K562 (cell line): ENCODE measurements at regions not wholly inside any gene's neighbourhood (a gene's known extent, or its start where the extent isn't known, plus 50 kb on each side); places are given as distances from the start of the nearest gene placed in this dataset.
A peak's percentile ranks its signal among the peaks of the same experiment; 100 is the strongest.

ENCODE experiments used
- ATAC-seq: fragments of 200-7000 bp; cut with Tn5 transposase; 3 replicates; pipeline ENCODE4 v1.9.1; 2020; ENCODE audit warnings: moderate library complexity
- BruUV-seq: library from RNA; stranded (reverse); fragments of 400-500 nt; replicated peaks from 2 replicates; lab custom pipeline; 2021; lab: Mats Ljungman, UMichigan
- CTCF ChIA-PET: fragments of 300-600 bp; formaldehyde crosslinking; extraction: SDS; loops from one replicate; lab custom pipeline; 2021; ENCODE audit warnings: low intra/inter-chr PET ratio; lab: Yijun Ruan, JAX
- POLR2A ChIA-PET: fragments of 300-600, 350-650 bp; sonication (Branson Sonifier 250); formaldehyde crosslinking; extraction: SDS; loops from one replicate; lab custom pipeline; 2021; ENCODE audit warnings: antibody characterized with exemption, inconsistent platforms; lab: Yijun Ruan, JAX
- DNase-seq, 4 experiments: peaks; one replicate each; pipeline versions ENCODE4 v3.0.0 to v3.0.0-alpha.2; 2011 to 2018; ENCODE audit warnings: low spot score in 3 of 4, mixed read lengths in 3 of 4; ENCODE audit errors: extremely low read depth in 1 of 4
- FAIRE-seq: peaks from 2 replicates; lab custom pipeline; 2011; peaks lifted over from hg19 to GRCh38; lab: Jason Lieb, UNC
- H2AFZ ChIP-seq: 2 replicates; pipeline ENCODE4 v1.6.0; 2011; ENCODE audit warnings: low read depth, low read length, control low read depth, inconsistent platforms
- H3K27ac ChIP-seq: fragments of 200-600 bp; 3 replicates; pipeline ENCODE4 v1.8.0; 2011; ENCODE audit warnings: low read depth, mild to moderate bottlenecking, control low read depth, inconsistent platforms, low read length, moderate library complexity, mixed read lengths; ENCODE audit errors: extremely low read depth
- H3K27me3 ChIP-seq, 2 experiments: fragments of 300-600 bp in 1 of 2; 2 replicates in 1 of 2; 3 replicates in 1 of 2; pipeline versions ENCODE4 v1.6.0 to v1.8.0; 2011; ENCODE audit warnings: inconsistent platforms in 2 of 2, low read length in 2 of 2, mild to moderate bottlenecking in 1 of 2, mixed read lengths in 1 of 2, moderate library complexity in 1 of 2; ENCODE audit not compliant: control insufficient read depth in 2 of 2, insufficient read depth in 2 of 2
- H3K36me3 ChIP-seq: fragments of 300-600 bp; 3 replicates; pipeline ENCODE4 v1.8.0; 2011; ENCODE audit warnings: mild to moderate bottlenecking, low read length, inconsistent platforms; ENCODE audit not compliant: control insufficient read depth, insufficient read depth
- H3K4me1 ChIP-seq, 2 experiments: fragments of 200-600 bp in 1 of 2; replicated peaks in 1 of 2; 2 replicates in 1 of 2; 3 replicates in 1 of 2; pipeline versions ENCODE4 v1.5.1 to v1.8.0; 2011; ENCODE audit warnings: inconsistent platforms in 2 of 2, low read length in 2 of 2, mild to moderate bottlenecking in 1 of 2, mixed read lengths in 1 of 2, moderate library complexity in 1 of 2; ENCODE audit not compliant: control insufficient read depth in 2 of 2, insufficient read depth in 2 of 2
- H3K4me2 ChIP-seq: 2 replicates; pipeline ENCODE4 v1.6.1; 2011; ENCODE audit warnings: low read length, control low read depth, inconsistent platforms, mixed read lengths; ENCODE audit not compliant: insufficient read depth
- H3K4me3 ChIP-seq: fragments of 200-600 bp; sonication (generic), shearing (Covaris generic); 2 replicates; pipeline ENCODE4 v1.5.1; 2016; ENCODE audit warnings: control low read depth, inconsistent platforms
- H3K79me2 ChIP-seq: fragments of 200-600 bp; 3 replicates; pipeline ENCODE4 v1.8.0; 2011; ENCODE audit warnings: low read length, inconsistent platforms; ENCODE audit not compliant: control insufficient read depth, insufficient read depth
- H3K9ac ChIP-seq, 2 experiments: 2 replicates each; pipeline versions ENCODE4 v1.6.0 to v1.6.1; 2011; ENCODE audit warnings: low read depth in 2 of 2, low read length in 2 of 2, control low read depth in 1 of 2, inconsistent platforms in 1 of 2, mild to moderate bottlenecking in 1 of 2, mixed read lengths in 1 of 2; ENCODE audit not compliant: insufficient read depth in 1 of 2
- H3K9me1 ChIP-seq: one replicate; pipeline ENCODE4 v1.6.0; 2011; ENCODE audit warnings: inconsistent platforms, mild to moderate bottlenecking, low read length, moderate library complexity; ENCODE audit not compliant: control insufficient read depth, insufficient read depth
- H3K9me3 ChIP-seq: replicated peaks from 2 replicates; pipeline ENCODE4 v1.5.1; 2011; ENCODE audit warnings: low read depth, low read length, inconsistent platforms; ENCODE audit not compliant: control insufficient read depth, insufficient read depth
- H4K20me1 ChIP-seq: replicated peaks from 2 replicates; pipeline ENCODE4 v1.6.1; 2011; ENCODE audit warnings: low read length, inconsistent platforms, mixed read lengths; ENCODE audit not compliant: control insufficient read depth, insufficient read depth
- SOX6 ChIP-seq: fragments of 450-650 bp; IDR thresholded peaks from 2 replicates; pipeline ENCODE4 v1.6.1; 2014; ENCODE audit warnings: mild to moderate bottlenecking
- ZBTB11 ChIP-seq, 3 experiments: fragments of 200-800 bp in 1 of 3; fragments of 250-450 bp in 1 of 3; fragments of 450-650 bp in 1 of 3; sonication (Bioruptor Pico) in 1 of 3; sonication (Bioruptor generic) in 1 of 3; formaldehyde crosslinking in 1 of 3; IDR thresholded peaks; 2 replicates each; pipeline versions ENCODE4 v1.6.1 to v1.8.0; 2016 to 2022; ENCODE audit warnings: mild to moderate bottlenecking in 2 of 3, missing genetic modification characterization in 2 of 3, missing compliant biosample characterization in 1 of 3, moderate library complexity in 1 of 3
- WGBS: fragments of 100-300 bp; shearing (Covaris generic); methylation state at CpG from one replicate; pipeline ENCODE4 v1.1.6; 2016; ENCODE audit warnings: low coverage, mixed read lengths; ENCODE audit not compliant: insufficient coverage; ENCODE audit errors: missing lambda C conversion rate; 5-methylcytosine and 5-hydroxymethylcytosine counted together
- in situ Hi-C: fragments of 300-500 bp; cut with MboI; formaldehyde crosslinking; loops from 4 replicates; pipeline ENCODE4 v1.15.0; 2018; ENCODE audit warnings: inconsistent platforms, mixed read lengths
- intact Hi-C: fragments of 100-400 bp; cut with micrococcal nuclease; formaldehyde crosslinking; loops from 2 replicates; pipeline ENCODE4 v1.14.2; 2022
- TF ChIP-seq, protein P1 (sequence below): fragments of 450-650 bp; formaldehyde crosslinking; IDR thresholded peaks from 2 replicates; pipeline ENCODE4 v1.4.0; 2020; ENCODE audit warnings: mild to moderate bottlenecking, mixed read lengths

DNA sequence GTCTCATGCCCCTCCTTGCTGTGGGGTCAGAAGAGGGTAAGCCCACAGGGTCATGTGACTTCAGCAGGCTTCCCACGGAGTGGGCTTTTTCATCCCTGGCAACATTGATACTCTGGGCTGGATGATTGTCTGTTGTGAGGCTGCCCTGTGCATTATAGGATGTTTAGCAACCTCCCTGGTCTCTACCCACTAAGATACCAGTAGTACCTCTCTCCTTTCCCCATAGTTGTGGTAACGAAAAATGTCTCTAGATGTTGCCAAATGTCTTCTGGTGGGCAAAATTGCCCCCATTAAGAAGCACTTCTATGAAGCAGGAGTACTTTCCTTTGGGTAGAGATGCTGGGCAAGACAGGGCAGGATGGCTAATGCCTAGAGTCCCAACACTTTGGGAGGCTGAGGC lies 232.5 kb upstream of the ZNF217 start:
- H3K27ac ChIP-seq = no peak overlapping the region
- H3K4me2 ChIP-seq = no peak overlapping the region
- ATAC-seq (no peak), FAIRE-seq (no peak), DNase-seq (no peak)
- intact Hi-C loops = no loop called here
- no peak overlapping the region for H3K9ac ChIP-seq
- 10% methylated on average over 2 of the region's 2 CpGs for whole genome bisulfite sequencing
- H3K4me3 ChIP-seq = no peak overlapping the region
- TF ChIP-seq ZBTB11 (CRISPR knock-in tag; IDR thresholded peaks at IDR 0.05) (peak in 1 of 3 experiments; percentile 94; a peak in 2 of 6 replicates), SOX6 (no peak)
- TF ChIP-seq, protein P1, sequence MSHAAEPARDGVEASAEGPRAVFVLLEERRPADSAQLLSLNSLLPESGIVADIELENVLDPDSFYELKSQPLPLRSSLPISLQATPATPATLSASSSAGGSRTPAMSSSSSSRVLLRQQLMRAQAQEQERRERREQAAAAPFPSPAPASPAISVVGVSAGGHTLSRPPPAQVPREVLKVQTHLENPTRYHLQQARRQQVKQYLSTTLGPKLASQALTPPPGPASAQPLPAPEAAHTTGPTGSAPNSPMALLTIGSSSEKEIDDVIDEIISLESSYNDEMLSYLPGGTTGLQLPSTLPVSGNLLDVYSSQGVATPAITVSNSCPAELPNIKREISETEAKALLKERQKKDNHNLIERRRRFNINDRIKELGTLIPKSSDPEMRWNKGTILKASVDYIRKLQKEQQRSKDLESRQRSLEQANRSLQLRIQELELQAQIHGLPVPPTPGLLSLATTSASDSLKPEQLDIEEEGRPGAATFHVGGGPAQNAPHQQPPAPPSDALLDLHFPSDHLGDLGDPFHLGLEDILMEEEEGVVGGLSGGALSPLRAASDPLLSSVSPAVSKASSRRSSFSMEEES (CRISPR knock-in tag) = peak; percentile 49
- H3K9me1 ChIP-seq = no peaks in the 10 kb centered on the region
- BruUV-seq = no TSS peak
- no peaks in the 10 kb centered on the region for H3K36me3 ChIP-seq
- H3K79me2 ChIP-seq = no peaks in the 10 kb centered on the region
- H2AFZ ChIP-seq = no peak overlapping the region
- ChIA-PET CTCF (no interaction called here), POLR2A (interaction anchor here (1.2 kb wide), 1 partner anchor 14 kb away, joined by 3 read pairs; no protein-coding TSS in a partner anchor)
- peaks cover 0 to 20% of the 10 kb centered on the region in 2 experiments; a peak in 2 of 5 replicates for H3K4me1 ChIP-seq
- no peaks in the 10 kb centered on the region for H3K27me3 ChIP-seq
- no peaks in the 10 kb centered on the region for H3K9me3 ChIP-seq
- no peaks in the 10 kb centered on the region for H4K20me1 ChIP-seq
- in situ Hi-C loops = no loop called here
